Activated CD8-positive, alpha-beta T cell treated with anti-CD3 and anti-CD28 coated beads for 36 hours (primary cell): ENCODE measurements at regions not wholly inside any gene's neighbourhood (a gene's known extent, or its start where the extent isn't known, plus 50 kb on each side); places are given as distances from the start of the nearest gene placed in this dataset.

Source experiments
- ATAC-seq: fragments of 200-7000 bp; cut with Tn5 transposase; one replicate; pipeline ENCODE4 v1.10.0; 2021; ENCODE audit warnings: mild to moderate bottlenecking, moderate library complexity
- CTCF ChIA-PET: fragments of 350-600 bp; sonication (Branson Sonifier 250); formaldehyde crosslinking; loops from one replicate; lab custom pipeline; 2021; ENCODE audit warnings: antibody characterized with exemption; lab: Charles Lee
- POLR2A ChIA-PET: fragments of 350-600 bp; sonication (Branson Sonifier 250); formaldehyde crosslinking; loops from one replicate; lab custom pipeline; 2021; ENCODE audit warnings: antibody characterized with exemption; lab: Charles Lee
- DNase-seq: peaks from one replicate; pipeline ENCODE4 v3.0.0-alpha.2; 2020
- H3K27ac Mint-ChIP-seq: one replicate; pipeline ENCODE4 v1.8.0; 2021; ENCODE audit warnings: mild to moderate bottlenecking, mixed read lengths
- H3K27me3 Mint-ChIP-seq: one replicate; pipeline ENCODE4 v1.8.0; 2021; ENCODE audit warnings: mixed read lengths
- H3K36me3 Mint-ChIP-seq: one replicate; pipeline ENCODE4 v1.8.0; 2021; ENCODE audit warnings: low read depth, mixed read lengths
- H3K4me1 Mint-ChIP-seq: one replicate; pipeline ENCODE4 v1.8.0; 2021; ENCODE audit warnings: low read depth, mixed read lengths
- H3K4me3 Mint-ChIP-seq: one replicate; pipeline ENCODE4 v1.8.0; 2021; ENCODE audit warnings: mild to moderate bottlenecking, moderate library complexity, mixed read lengths
- H3K9me3 Mint-ChIP-seq: one replicate; pipeline ENCODE4 v1.8.0; 2021; ENCODE audit warnings: mixed read lengths
- CTCF ChIP-seq: fragments of 200-600 bp; IDR thresholded peaks from one replicate; pipeline ENCODE4 v1.8.0; 2022; ENCODE audit warnings: antibody characterized with exemption, mild to moderate bottlenecking
- intact Hi-C: fragments of 100-400 bp; cut with micrococcal nuclease; formaldehyde crosslinking; loops from one replicate; pipeline ENCODE4 v1.10.0; 2022

DNA sequence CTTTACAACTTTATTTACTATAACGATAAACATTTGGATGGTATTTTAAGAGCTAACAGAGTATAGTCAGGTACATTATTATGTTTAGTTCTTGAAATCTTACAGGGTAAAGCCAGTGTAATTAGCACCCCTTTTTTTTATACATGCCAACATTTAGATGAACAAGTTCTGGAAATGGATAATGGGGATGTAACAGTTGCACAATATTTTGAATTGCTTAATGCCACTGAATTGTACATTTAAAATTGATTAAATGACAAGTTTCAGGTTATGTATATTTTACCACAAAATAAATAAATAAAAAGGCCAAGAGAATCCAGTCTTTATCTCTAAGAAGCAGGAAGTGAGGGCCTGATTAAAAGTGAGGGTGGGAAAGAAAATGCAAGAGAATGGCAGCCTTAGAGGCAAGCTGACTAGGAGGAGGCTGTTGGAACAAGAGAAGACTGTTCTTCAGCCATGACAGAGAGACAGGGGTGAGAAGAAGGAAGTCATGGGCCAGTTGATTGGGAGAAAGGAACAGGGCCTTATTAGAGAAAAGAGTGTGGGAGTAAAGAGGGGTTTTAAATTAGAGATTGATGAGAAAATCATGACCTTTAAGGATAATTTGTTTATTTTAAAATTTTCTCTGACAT is 49.9 kb upstream of the TNFSF18 start:
- Mint-ChIP-seq H3K36me3 (no peaks in the 10 kb centered on the region), H3K9me3 (peaks cover 15% of the 10 kb centered on the region), H3K4me1 (no peaks in the 10 kb centered on the region), H3K4me3 (no peak overlapping the region), H3K27ac (no peak overlapping the region), H3K27me3 (no peaks in the 10 kb centered on the region)
- TF ChIP-seq CTCF: no peak
- intact Hi-C loops: no loop called here
- ATAC-seq (no peak), DNase-seq (no peak)
- POLR2A ChIA-PET: interaction anchor here (0.6 kb wide), 1 partner anchor 187 kb away, joined by 3 read pairs; no protein-coding TSS in a partner anchor
- CTCF ChIA-PET: no interaction called here
